ENCODE measurements at regions not wholly inside any gene's neighbourhood (a gene's known extent, or its start where the extent isn't known, plus 50 kb on each side); places are given as distances from the start of the nearest gene placed in this dataset.

DNA sequence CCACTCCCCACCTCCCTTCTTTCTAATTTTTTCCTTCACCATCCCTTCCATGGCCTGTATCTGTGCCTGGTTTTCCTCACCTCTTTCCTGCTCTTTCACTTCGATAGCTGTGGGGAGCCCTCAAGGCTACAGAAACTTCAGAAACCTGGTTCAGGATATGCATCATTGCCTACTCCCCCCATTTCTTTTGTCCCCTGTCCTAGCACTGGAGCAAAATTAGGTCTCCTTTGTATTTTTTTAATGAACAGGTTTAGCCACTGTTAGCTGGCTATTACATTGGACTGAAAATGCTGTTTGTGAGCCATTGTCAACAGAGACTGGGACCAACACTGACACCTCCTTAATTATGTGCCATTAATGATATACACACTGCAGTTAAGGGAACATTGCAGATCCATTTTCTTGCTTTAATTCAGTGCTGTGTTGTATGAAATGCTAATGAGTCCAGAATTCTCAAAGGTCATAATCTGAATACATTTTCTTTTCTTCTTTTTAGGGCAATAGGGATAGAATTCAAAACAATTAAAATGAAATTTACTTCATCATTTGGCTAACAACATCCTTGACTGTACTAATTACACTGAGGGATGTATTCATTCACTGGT, 138.6 kb downstream of the PDCD6IP start (continued):
- TF ChIP-seq, protein P1, sequence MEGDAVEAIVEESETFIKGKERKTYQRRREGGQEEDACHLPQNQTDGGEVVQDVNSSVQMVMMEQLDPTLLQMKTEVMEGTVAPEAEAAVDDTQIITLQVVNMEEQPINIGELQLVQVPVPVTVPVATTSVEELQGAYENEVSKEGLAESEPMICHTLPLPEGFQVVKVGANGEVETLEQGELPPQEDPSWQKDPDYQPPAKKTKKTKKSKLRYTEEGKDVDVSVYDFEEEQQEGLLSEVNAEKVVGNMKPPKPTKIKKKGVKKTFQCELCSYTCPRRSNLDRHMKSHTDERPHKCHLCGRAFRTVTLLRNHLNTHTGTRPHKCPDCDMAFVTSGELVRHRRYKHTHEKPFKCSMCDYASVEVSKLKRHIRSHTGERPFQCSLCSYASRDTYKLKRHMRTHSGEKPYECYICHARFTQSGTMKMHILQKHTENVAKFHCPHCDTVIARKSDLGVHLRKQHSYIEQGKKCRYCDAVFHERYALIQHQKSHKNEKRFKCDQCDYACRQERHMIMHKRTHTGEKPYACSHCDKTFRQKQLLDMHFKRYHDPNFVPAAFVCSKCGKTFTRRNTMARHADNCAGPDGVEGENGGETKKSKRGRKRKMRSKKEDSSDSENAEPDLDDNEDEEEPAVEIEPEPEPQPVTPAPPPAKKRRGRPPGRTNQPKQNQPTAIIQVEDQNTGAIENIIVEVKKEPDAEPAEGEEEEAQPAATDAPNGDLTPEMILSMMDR (conservative IDR thresholded peaks at IDR 0.05; ENCODE audit: low read depth in 2 of 2): no peak
- TF ChIP-seq EZH2 (IDR thresholded peaks at IDR 0.05; ENCODE audit: low read depth, unreplicated experiment): no peak
- no peak for TF ChIP-seq POLR2AphosphoS5 (IDR thresholded peaks at IDR 0.05; ENCODE audit: low read depth)
- TF ChIP-seq, protein P2, sequence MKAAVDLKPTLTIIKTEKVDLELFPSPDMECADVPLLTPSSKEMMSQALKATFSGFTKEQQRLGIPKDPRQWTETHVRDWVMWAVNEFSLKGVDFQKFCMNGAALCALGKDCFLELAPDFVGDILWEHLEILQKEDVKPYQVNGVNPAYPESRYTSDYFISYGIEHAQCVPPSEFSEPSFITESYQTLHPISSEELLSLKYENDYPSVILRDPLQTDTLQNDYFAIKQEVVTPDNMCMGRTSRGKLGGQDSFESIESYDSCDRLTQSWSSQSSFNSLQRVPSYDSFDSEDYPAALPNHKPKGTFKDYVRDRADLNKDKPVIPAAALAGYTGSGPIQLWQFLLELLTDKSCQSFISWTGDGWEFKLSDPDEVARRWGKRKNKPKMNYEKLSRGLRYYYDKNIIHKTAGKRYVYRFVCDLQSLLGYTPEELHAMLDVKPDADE (IDR thresholded peaks at IDR 0.05): no peak
- TF ChIP-seq, protein P3, sequence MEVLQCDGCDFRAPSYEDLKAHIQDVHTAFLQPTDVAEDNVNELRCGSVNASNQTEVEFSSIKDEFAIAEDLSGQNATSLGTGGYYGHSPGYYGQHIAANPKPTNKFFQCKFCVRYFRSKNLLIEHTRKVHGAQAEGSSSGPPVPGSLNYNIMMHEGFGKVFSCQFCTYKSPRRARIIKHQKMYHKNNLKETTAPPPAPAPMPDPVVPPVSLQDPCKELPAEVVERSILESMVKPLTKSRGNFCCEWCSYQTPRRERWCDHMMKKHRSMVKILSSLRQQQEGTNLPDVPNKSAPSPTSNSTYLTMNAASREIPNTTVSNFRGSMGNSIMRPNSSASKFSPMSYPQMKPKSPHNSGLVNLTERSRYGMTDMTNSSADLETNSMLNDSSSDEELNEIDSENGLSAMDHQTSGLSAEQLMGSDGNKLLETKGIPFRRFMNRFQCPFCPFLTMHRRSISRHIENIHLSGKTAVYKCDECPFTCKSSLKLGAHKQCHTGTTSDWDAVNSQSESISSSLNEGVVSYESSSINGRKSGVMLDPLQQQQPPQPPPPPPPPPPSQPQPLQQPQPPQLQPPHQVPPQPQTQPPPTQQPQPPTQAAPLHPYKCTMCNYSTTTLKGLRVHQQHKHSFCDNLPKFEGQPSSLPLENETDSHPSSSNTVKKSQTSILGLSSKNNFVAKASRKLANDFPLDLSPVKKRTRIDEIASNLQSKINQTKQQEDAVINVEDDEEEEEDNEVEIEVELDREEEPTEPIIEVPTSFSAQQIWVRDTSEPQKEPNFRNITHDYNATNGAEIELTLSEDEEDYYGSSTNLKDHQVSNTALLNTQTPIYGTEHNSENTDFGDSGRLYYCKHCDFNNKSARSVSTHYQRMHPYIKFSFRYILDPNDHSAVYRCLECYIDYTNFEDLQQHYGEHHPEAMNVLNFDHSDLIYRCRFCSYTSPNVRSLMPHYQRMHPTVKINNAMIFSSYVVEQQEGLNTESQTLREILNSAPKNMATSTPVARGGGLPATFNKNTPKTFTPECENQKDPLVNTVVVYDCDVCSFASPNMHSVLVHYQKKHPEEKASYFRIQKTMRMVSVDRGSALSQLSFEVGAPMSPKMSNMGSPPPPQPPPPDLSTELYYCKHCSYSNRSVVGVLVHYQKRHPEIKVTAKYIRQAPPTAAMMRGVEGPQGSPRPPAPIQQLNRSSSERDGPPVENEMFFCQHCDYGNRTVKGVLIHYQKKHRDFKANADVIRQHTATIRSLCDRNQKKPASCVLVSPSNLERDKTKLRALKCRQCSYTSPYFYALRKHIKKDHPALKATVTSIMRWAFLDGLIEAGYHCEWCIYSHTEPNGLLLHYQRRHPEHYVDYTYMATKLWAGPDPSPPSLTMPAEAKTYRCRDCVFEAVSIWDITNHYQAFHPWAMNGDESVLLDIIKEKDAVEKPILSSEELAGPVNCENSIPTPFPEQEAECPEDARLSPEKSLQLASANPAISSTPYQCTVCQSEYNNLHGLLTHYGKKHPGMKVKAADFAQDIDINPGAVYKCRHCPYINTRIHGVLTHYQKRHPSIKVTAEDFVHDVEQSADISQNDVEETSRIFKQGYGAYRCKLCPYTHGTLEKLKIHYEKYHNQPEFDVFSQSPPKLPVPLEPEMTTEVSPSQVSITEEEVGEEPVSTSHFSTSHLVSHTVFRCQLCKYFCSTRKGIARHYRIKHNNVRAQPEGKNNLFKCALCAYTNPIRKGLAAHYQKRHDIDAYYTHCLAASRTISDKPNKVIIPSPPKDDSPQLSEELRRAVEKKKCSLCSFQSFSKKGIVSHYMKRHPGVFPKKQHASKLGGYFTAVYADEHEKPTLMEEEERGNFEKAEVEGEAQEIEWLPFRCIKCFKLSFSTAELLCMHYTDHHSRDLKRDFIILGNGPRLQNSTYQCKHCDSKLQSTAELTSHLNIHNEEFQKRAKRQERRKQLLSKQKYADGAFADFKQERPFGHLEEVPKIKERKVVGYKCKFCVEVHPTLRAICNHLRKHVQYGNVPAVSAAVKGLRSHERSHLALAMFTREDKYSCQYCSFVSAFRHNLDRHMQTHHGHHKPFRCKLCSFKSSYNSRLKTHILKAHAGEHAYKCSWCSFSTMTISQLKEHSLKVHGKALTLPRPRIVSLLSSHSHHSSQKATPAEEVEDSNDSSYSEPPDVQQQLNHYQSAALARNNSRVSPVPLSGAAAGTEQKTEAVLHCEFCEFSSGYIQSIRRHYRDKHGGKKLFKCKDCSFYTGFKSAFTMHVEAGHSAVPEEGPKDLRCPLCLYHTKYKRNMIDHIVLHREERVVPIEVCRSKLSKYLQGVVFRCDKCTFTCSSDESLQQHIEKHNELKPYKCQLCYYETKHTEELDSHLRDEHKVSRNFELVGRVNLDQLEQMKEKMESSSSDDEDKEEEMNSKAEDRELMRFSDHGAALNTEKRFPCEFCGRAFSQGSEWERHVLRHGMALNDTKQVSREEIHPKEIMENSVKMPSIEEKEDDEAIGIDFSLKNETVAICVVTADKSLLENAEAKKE (CRISPR knock-in tag; IDR thresholded peaks at IDR 0.05): no peak
- TF ChIP-seq JUNB (IDR thresholded peaks at IDR 0.05; ENCODE audit: unreplicated experiment): no peak

Data from GM23338 (cell line).